HUES6 (cell line): ENCODE measurements at regions not wholly inside any gene's neighbourhood (a gene's known extent, or its start where the extent isn't known, plus 50 kb on each side); places are given as distances from the start of the nearest gene placed in this dataset.

Experiments used
- H3K27ac ChIP-seq: 2 replicates; pipeline ENCODE4 v1.7.0; 2013; ENCODE audit warnings: low read depth, mild to moderate bottlenecking, low read length, inconsistent platforms
- H3K27me3 ChIP-seq: 2 replicates; pipeline ENCODE4 v1.6.1; 2013; ENCODE audit warnings: low read length; ENCODE audit not compliant: control insufficient read depth, insufficient read depth
- H3K36me3 ChIP-seq: 2 replicates; pipeline ENCODE4 v1.6.1; 2013; ENCODE audit warnings: low read length; ENCODE audit not compliant: control insufficient read depth, insufficient read depth
- H3K4me1 ChIP-seq: 2 replicates; pipeline ENCODE4 v1.6.1; 2013; ENCODE audit warnings: low read length; ENCODE audit not compliant: control insufficient read depth, insufficient read depth
- H3K4me3 ChIP-seq: 2 replicates; pipeline ENCODE4 v1.5.1; 2013; ENCODE audit warnings: low read depth, low read length
- H3K9ac ChIP-seq: one replicate; pipeline ENCODE4 v1.6.1; 2013; ENCODE audit warnings: mild to moderate bottlenecking, low read length
- H3K9me3 ChIP-seq: 2 replicates; pipeline ENCODE4 v1.6.1; 2013; ENCODE audit warnings: low read depth, low read length; ENCODE audit not compliant: control insufficient read depth, insufficient read depth

DNA sequence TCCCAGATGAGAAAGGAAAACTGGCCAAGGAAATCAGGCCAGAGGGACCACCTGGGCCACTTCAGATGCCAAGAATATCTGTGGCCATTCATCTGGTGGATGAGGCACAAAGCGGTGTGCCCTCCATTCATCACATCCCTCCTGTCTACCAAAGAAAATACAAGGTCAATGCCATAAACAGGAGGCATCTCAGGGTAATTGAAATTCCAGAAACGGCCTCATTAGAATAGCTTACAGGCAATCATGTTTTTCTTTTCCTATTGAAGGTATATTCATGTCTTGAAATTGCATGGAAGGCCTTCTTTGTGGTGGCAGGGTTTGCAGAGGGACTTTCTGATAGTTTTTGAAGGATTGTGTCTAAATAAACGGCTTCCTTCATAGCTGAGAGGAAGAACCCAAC is 578.3 kb downstream of the HAO1 start:
- no peak overlapping the region for H3K27ac ChIP-seq
- H3K27me3 ChIP-seq, result no peaks in the 10 kb centered on the region
- no peaks in the 10 kb centered on the region for H3K36me3 ChIP-seq
- H3K4me1 ChIP-seq, result 0 out of 2 replicates have a peak, but pooled peaks cover 3% of the 10 kb centered on the region
- no peak overlapping the region for H3K4me3 ChIP-seq
- peaks cover 12% of the 10 kb centered on the region; the same call in 1 of the 2 replicates for H3K9me3 ChIP-seq
- no peak overlapping the region for H3K9ac ChIP-seq

GRCh38 chr20:7362601-7363000 is 577.7 kb downstream of the HAO1 start:
- H3K27ac ChIP-seq, result no peak overlapping the region
- 0 out of 2 replicates have a peak, but pooled peaks cover 3% of the 10 kb centered on the region for H3K4me1 ChIP-seq
- no peaks in the 10 kb centered on the region for H3K27me3 ChIP-seq
- no peak overlapping the region for H3K9ac ChIP-seq
- peaks cover 12% of the 10 kb centered on the region; the same call in 1 of the 2 replicates for H3K9me3 ChIP-seq
- H3K36me3 ChIP-seq, result no peaks in the 10 kb centered on the region
- H3K4me3 ChIP-seq, result no peak overlapping the region

GRCh38 chr20:7366189-7366588 is 574.1 kb downstream of the HAO1 start:
- Histone ChIP-seq H3K27me3 (no peaks in the 10 kb centered on the region), H3K27ac (no peak overlapping the region), H3K9me3 (peaks cover 12% of the 10 kb centered on the region; the same call in 1 of the 2 replicates), H3K4me1 (0 out of 2 replicates have a peak, but pooled peaks cover under 1% of the 10 kb centered on the region), H3K9ac (no peak overlapping the region), H3K4me3 (no peak overlapping the region), H3K36me3 (no peaks in the 10 kb centered on the region)

DNA sequence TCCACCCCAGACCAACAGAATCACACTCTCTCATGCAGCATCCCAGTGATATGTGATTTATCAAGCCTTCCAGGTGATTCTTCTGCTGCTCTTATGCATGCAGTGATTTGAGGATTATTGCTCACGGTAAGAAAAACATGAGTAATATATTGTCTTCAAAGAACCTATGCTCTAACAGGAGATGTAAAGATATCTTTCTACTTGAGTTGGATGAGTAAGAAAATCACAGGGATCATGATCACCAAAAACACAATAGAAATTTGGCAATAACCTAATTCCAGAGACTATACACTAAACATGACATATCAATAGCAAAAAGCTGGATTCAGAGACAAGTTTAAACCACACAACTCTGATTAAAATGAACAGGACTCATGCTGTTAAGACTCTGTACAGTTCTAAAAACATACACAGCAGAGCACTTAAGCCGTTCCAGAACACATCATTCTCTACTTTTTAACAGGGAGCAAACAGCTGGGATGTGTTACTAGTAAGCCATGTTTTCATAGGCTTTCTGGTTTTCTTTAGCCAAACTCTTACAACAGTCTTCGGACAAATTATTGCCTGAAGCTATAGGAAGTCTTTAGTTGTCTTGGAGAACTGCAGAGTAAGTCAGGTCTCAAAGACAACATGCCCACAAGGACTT is 568.6 kb downstream of the HAO1 start:
- Histone ChIP-seq H3K4me3 (no peak overlapping the region), H3K9ac (no peak overlapping the region), H3K4me1 (no peaks in the 10 kb centered on the region), H3K9me3 (no peaks in the 10 kb centered on the region), H3K27ac (no peak overlapping the region), H3K27me3 (no peaks in the 10 kb centered on the region), H3K36me3 (no peaks in the 10 kb centered on the region)

DNA sequence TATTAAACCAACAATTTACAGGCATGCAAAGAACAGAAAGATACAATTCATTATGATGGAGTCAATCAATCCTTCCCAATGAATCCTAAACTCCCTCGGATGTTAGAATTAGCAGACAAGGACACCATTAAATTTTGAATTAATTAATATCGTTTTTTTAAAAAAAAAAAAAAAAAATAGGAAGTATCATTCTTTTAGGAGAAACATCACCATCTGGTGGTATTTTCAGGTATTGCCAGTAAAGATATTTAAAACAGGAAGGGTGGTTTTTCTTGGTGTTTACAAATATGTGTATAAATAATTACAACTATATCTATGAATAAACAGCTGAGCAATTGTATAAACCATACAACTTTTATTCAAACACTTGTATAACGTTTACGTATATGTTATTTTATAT is 564.4 kb downstream of the HAO1 start:
- Histone ChIP-seq H3K27ac (no peak overlapping the region), H3K9ac (no peak overlapping the region), H3K9me3 (no peaks in the 10 kb centered on the region)

DNA sequence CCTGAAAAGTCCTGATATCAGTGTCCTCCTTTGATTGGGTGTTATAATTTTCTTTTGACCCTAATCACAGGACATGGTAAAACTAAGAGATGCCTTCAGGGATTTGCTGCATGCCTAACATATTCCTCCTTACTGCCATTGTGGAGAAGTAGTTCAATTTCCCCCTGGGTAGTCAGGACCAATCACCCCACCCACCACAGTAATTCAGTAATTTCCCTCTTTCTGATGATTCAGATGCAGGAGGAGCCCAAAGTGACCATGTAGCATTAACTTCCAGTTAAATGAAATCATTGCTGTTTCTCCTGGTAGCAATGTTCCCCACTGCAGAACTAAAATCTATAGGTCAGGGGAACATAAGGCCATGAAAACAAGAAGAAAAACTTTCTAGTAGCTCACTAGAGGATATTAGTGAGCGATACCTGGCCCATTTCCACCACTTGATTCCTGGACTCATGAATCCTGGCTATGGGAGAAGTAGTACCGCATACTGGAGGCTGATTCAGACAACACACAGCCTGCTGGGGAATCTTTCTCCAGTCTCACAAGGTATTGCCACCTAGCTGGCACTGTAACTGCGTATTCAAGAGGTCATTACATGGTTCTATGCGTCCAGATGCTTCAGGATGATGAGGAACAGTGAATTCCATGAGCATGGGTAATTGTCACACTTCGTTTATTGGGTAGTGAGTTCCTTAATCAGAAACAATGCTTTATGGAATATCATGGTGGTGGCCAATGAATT is 561.2 kb downstream of the HAO1 start:
- Histone ChIP-seq H3K4me3 (no peak overlapping the region), H3K9ac (no peak overlapping the region), H3K27ac (no peak overlapping the region), H3K36me3 (no peaks in the 10 kb centered on the region), H3K27me3 (no peaks in the 10 kb centered on the region), H3K9me3 (no peaks in the 10 kb centered on the region), H3K4me1 (peaks cover 6% of the 10 kb centered on the region)

More for the DNA sequence above, 564.4 kb downstream of the HAO1 start:
- H3K27me3 ChIP-seq, result no peaks in the 10 kb centered on the region
- peaks cover 6% of the 10 kb centered on the region for H3K4me1 ChIP-seq
- no peaks in the 10 kb centered on the region for H3K36me3 ChIP-seq
- no peak overlapping the region for H3K4me3 ChIP-seq

GRCh38 chr20:7379621-7380220 is 560.5 kb downstream of the HAO1 start:
- Histone ChIP-seq H3K36me3 (no peaks in the 10 kb centered on the region), H3K4me1 (peaks cover 6% of the 10 kb centered on the region), H3K9ac (no peak overlapping the region), H3K27me3 (no peaks in the 10 kb centered on the region), H3K4me3 (no peak overlapping the region), H3K27ac (no peak overlapping the region), H3K9me3 (no peaks in the 10 kb centered on the region)

- H3K4me3 ChIP-seq, result no peak overlapping the region
- no peaks in the 10 kb centered on the region for H3K4me1 ChIP-seq
- no peak overlapping the region for H3K27ac ChIP-seq
- H3K36me3 ChIP-seq, result no peaks in the 10 kb centered on the region
- no peaks in the 10 kb centered on the region for H3K9me3 ChIP-seq
- H3K27me3 ChIP-seq, result no peaks in the 10 kb centered on the region
- no peak overlapping the region for H3K9ac ChIP-seq
Measured at GRCh38 chr20:7383216-7383615, 557.0 kb downstream of the HAO1 start.

DNA sequence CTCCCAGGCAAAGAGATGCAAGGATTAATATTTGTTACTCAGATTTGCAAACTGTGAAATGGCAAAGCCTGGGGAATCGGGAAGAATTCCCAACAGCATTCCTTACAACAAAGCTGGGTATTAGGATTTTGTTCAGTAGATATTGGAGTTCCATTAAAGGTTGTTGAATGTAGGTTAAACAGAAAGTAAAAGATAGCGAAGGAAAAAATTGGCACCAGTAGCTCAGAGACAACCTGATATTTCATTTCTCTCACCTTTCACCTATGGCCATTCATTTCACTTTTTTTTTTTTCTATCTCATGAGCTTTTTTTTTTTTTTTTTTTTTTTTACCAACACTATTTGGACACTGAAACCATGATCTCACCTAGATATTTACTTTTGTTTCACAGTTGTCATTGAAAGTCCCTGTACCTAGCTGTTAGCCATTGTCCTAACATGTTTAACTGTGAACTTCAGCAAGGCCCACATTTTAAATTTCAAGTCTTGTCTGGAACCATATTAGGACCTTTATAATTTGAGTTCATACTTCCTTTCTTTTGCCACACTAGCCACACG is 552.5 kb downstream of the HAO1 start:
- no peaks in the 10 kb centered on the region for H3K36me3 ChIP-seq

DNA sequence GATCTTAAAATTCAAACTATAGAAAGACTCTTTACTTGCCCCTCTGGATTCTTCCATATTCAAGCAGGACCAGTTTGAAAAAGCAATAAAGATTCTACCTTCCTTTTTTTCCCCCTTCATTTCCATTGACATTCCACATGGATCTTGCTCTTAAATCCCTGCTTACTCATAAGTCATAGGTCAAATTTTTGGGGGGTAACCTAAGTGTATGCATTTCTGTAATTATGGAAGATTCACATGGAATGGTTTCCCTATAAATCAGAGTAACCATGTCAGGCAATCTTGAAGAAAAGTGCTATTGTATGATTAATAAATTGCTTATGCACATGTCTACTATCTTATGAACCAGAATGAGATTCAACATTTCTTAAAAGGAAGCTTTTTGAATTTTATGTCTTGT is 551.0 kb downstream of the HAO1 start:
- no peaks in the 10 kb centered on the region for H3K4me1 ChIP-seq
- H3K27me3 ChIP-seq, result no peaks in the 10 kb centered on the region
- no peaks in the 10 kb centered on the region for H3K36me3 ChIP-seq
- H3K4me3 ChIP-seq, result no peak overlapping the region
- H3K9ac ChIP-seq, result no peak overlapping the region
- no peak overlapping the region for H3K27ac ChIP-seq
- H3K9me3 ChIP-seq, result no peaks in the 10 kb centered on the region

More for the DNA sequence above, 552.5 kb downstream of the HAO1 start:
- H3K27ac ChIP-seq, result no peak overlapping the region
- H3K27me3 ChIP-seq, result no peaks in the 10 kb centered on the region
- no peak overlapping the region for H3K4me3 ChIP-seq
- H3K9me3 ChIP-seq, result no peaks in the 10 kb centered on the region
- H3K4me1 ChIP-seq, result no peaks in the 10 kb centered on the region
- no peak overlapping the region for H3K9ac ChIP-seq
